ENCODE measurements at regions not wholly inside any gene's neighbourhood (a gene's known extent, or its start where the extent isn't known, plus 50 kb on each side); places are given as distances from the start of the nearest gene placed in this dataset.

DNA sequence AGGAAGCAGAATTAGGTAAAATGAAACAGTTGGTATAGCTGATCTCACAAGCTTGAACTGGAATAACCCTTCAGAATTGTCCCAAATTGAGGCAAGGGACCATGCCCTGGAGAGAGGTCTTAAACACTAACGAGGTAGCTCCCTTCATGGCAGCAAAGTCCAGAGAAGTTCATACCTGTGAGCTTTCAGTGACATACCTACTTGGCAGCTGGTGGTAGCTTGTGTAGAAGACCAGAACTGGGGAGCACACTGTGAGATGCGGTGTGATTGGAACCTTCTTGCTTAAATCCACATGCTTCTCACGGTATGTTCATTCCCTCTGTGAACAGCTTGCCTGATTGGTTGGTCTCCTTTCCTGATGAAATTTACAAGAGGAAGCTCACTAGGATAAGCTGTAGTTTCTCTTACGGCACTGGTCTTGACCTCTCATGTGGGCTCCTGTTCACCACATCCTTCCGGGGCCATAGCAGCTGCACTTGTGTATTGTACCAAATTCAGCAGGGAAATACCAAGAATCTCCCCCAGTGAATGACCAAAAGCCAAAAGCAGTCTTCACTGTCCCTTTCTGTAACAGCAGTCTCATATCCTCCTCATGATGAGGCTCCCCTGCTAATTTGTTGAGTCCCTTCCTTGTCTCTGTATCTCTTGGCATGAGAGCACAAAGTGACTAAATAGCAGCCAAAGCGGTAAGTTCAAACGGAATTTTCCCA is 483.7 kb upstream of the FRG2C start:
- no peak overlapping the region for H3K9ac ChIP-seq (ENCODE audit: low read length)

DNA sequence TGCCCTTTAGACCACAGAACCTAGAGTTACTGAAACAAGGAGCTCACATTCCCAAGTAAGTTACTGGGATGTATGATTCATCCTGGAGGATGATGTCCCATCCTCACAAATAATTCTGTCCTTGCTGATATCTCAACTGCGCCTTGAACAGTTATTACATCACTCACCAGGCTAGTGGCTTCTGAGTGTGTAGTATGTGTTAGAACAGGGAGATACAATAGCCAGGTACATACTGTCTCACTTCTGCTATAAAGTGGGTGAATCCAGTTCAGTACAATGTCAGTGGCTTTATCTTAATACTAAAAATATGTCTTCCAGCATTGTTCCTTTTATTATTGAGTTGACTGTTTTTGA is 483.2 kb upstream of the FRG2C start:
- no peaks in the 10 kb centered on the region for H3K4me1 ChIP-seq (ENCODE audit: insufficient read depth, low read length, severe bottlenecking)
- TF ChIP-seq CTCF (IDR thresholded peaks at IDR 0.05; ENCODE audit: low read length): no peak
- no peak for TF ChIP-seq EZH2 (IDR thresholded peaks at IDR 0.05; ENCODE audit: borderline replicate concordance, low read length)
- no peaks in the 10 kb centered on the region for H3K9me3 ChIP-seq (ENCODE audit: low read length)
- no peak overlapping the region for H2AFZ ChIP-seq (ENCODE audit: low read length)
- H3K36me3 ChIP-seq (ENCODE audit: insufficient read depth, low read length): no peaks in the 10 kb centered on the region
- no peaks in the 10 kb centered on the region for H3K9me2 ChIP-seq (ENCODE audit: low read depth, low read length)
- no peaks in the 10 kb centered on the region for H3K27me3 ChIP-seq (ENCODE audit: insufficient read depth, low read length)
- no peak overlapping the region for H3K4me3 ChIP-seq (ENCODE audit: low read depth, low read length, poor library complexity, severe bottlenecking)
- no peak overlapping the region for H3K4me2 ChIP-seq (ENCODE audit: low read length)
- no peak overlapping the region for H3K9ac ChIP-seq (ENCODE audit: low read length)
- no peaks in the 10 kb centered on the region for H3K79me2 ChIP-seq (ENCODE audit: insufficient read depth, low read length)
- H3F3A ChIP-seq (ENCODE audit: insufficient read depth, low read length): no peaks in the 10 kb centered on the region
- H4K20me1 ChIP-seq (ENCODE audit: insufficient read depth, low read length): no peaks in the 10 kb centered on the region
- H3K27ac ChIP-seq (ENCODE audit: low read depth, low read length, poor library complexity, severe bottlenecking): no peak overlapping the region

More for the DNA sequence above, 483.7 kb upstream of the FRG2C start:
- Histone ChIP-seq H3F3A (ENCODE audit: insufficient read depth, low read length) (no peaks in the 10 kb centered on the region), H4K20me1 (ENCODE audit: insufficient read depth, low read length) (no peaks in the 10 kb centered on the region), H3K27ac (ENCODE audit: low read depth, low read length, poor library complexity, severe bottlenecking) (no peak overlapping the region), H3K79me2 (ENCODE audit: insufficient read depth, low read length) (no peaks in the 10 kb centered on the region), H3K9me2 (ENCODE audit: low read depth, low read length) (no peaks in the 10 kb centered on the region), H3K9me3 (ENCODE audit: low read length) (no peaks in the 10 kb centered on the region), H3K27me3 (ENCODE audit: insufficient read depth, low read length) (no peaks in the 10 kb centered on the region), H2AFZ (ENCODE audit: low read length) (no peak overlapping the region), H3K4me1 (ENCODE audit: insufficient read depth, low read length, severe bottlenecking) (no peaks in the 10 kb centered on the region), H3K4me3 (ENCODE audit: low read depth, low read length, poor library complexity, severe bottlenecking) (no peak overlapping the region), H3K36me3 (ENCODE audit: insufficient read depth, low read length) (no peaks in the 10 kb centered on the region), H3K4me2 (ENCODE audit: low read length) (no peak overlapping the region)
- TF ChIP-seq CTCF (IDR thresholded peaks at IDR 0.05; ENCODE audit: low read length): no peak
- TF ChIP-seq EZH2 (IDR thresholded peaks at IDR 0.05; ENCODE audit: borderline replicate concordance, low read length): no peak

DNA sequence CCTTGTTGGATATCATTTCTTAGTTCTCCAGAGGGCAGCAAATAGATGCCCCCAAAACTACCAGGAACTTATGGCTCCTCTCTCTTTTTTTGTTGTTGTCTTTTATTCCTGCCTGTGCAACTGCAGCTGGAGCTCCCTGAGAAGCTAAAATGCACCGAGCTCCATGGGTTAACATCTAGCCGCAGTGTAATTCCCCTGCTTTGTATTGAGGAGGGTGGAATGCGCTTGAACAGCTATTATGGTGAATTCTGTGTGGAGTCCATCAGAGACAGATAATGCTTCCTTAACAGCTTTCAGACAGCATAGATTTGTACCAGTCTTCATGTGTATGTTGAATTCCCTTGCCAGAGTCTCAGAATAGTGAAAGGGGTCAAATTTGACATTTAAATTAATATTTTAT is 475.2 kb upstream of the FRG2C start:
- Histone ChIP-seq H3K4me1 (ENCODE audit: insufficient read depth, low read length, severe bottlenecking) (no peaks in the 10 kb centered on the region), H3K4me3 (ENCODE audit: low read depth, low read length, poor library complexity, severe bottlenecking) (no peak overlapping the region), H3K27me3 (ENCODE audit: insufficient read depth, low read length) (no peaks in the 10 kb centered on the region), H3K4me2 (ENCODE audit: low read length) (no peak overlapping the region), H3K9ac (ENCODE audit: low read length) (no peak overlapping the region), H3K36me3 (ENCODE audit: insufficient read depth, low read length) (no peaks in the 10 kb centered on the region), H2AFZ (ENCODE audit: low read length) (no peak overlapping the region), H3K9me2 (ENCODE audit: low read depth, low read length) (no peaks in the 10 kb centered on the region), H3K27ac (ENCODE audit: low read depth, low read length, poor library complexity, severe bottlenecking) (no peak overlapping the region), H3F3A (ENCODE audit: insufficient read depth, low read length) (no peaks in the 10 kb centered on the region), H3K9me3 (ENCODE audit: low read length) (no peaks in the 10 kb centered on the region), H4K20me1 (ENCODE audit: insufficient read depth, low read length) (no peaks in the 10 kb centered on the region), H3K79me2 (ENCODE audit: insufficient read depth, low read length) (no peaks in the 10 kb centered on the region)
- no peak for TF ChIP-seq EZH2 (IDR thresholded peaks at IDR 0.05; ENCODE audit: borderline replicate concordance, low read length)
- no peak for TF ChIP-seq CTCF (IDR thresholded peaks at IDR 0.05; ENCODE audit: low read length)

Measured in OCI-LY1 (cell line).